HG02642 (cell line): ENCODE measurements at regions not wholly inside any gene's neighbourhood (a gene's known extent, or its start where the extent isn't known, plus 50 kb on each side); places are given as distances from the start of the nearest gene placed in this dataset.

ENCODE experiments used
- ATAC-seq: cut with Tn5 transposase; IDR thresholded peaks from one replicate; pipeline ENCODE4 v1.9.1; 2021; ENCODE audit warnings: mild to moderate bottlenecking; ENCODE audit not compliant: unreplicated experiment, poor library complexity

DNA sequence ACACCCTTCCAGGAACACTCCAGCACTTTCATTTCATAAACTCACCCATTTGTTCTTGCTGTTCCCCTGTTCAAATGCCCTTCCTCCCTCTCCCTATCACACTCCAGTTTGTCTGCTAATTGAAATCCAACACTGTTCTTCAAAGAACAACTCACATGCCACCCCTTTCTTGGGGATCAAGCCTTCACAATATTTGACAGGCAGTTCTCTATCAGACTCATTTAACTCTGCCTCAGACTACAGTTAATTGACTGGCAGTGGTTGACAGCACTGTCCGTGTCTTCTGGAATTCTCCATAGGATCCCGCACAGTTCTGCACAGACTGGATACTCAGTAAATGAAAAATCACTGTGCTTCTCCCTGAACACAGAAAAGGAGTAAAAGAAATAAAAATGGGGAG lies 87.8 kb downstream of the PMP22 start:
- ATAC-seq = no peak

DNA sequence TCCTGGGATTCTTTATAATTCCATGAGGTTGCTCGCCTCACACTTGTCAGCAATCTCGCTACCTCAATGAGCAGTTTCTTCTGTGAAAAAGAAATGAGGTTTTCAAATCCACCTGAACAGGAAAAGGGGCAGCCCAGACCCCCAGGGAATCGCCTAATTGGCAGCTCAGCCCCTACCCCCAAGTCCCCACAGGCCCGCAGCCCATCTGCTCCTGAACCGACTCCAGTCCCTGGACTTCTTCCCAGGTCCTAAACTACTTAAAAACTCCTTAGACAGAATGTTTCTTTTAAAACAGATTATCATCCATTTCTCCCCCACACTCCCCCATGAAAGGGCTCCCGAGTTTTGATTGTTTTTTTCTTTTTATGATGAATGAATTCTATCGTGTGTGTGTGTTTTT lies 89.8 kb downstream of the PMP22 start:
- ATAC-seq = no peak

DNA sequence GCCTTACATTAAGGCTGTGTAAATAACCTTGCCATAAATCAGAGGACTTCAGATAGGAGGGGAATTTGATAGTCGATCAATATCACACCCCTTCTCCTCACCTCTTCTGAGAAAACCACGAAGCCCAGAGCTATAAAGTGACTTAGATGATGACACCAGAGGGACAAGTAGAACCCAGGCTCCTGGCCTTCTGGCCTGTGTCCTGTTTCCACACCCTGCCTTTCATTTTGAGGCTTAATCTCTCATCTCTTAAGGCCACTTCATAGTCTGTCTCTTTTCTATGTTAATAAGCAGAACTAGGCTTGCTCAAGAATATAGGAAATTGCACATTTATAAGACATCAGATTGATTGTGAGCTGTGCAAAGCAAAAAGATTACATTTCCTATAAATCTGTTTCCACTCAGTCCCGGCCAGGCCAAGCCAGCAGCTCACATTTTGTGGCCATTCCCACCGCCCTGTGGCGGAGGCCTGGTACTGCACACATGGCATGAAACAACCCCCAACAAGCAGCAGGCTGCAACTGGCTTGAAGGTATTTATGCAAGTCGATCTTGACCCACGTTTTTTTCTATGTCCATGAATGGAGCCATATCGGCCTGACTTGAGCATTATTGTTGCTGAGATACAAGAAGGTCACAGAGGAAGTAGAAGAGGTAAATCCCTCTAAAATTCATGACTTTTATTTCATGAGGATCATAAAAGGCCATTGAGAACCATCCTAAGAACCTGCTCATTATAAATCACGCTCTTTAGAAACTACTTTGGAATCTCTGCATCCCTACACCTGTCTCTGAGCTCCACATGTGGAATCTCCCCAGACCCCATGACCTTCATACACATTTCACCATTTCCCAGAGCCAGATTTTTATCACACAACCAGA lies 93.7 kb downstream of the PMP22 start:
- peak; percentile 66 for ATAC-seq

DNA sequence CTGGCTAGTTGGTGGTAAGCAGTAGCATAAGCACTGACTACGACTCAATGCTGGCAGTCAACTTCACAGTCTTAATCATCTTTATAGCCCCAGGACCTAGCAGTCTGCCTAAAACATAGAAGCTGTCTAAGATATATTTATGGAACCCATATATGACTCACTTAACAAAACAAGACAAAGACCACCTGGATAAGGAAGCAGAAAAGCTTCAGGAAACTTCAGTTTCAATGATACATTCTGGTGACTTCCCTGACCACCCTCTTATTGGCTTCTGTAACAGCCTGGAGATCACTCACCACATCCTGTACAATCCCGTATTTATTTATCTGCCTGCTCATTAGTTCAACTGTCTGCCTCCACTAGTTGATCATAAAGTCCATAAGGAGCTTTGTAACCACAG lies 95.5 kb downstream of the PMP22 start:
- no peak for ATAC-seq

DNA sequence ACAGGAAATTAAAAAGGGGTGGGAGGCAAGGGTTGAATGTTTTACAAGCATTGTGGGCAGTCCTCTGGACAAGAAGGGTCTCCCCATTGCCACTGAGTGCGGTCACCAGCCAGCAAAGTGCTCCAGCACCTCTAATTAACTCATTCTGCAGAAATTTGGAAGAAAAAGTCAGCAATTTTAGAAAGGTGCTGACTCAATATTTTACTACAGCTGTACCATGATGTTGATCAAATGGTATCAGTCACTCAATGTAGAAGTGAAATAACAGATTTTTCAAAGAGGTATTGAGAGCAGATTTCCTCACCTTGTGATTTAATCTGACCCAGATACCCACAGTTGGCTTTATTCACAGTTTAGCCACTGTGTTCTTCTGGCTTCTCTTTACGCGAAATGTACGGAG lies 96.7 kb downstream of the PMP22 start:
- no peak for ATAC-seq

DNA sequence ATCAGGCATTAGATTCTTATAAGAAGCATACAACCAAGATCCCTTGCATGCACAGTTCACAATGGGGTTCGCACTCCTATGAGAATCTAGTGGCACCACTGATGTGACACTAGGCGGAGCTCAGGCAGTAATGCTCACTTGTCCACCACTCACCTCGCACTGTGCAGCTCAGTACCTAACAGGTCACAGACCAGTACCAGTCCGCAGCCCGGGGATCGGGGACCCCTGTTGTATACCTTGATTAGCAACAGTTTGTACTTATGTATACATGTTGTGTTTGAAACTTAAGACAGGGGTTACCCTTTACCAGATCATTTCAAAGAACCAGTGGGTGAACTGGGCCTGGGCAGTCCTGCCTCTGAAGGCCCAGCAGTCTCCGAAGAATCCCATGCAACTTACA lies 103.7 kb downstream of the PMP22 start:
- ATAC-seq = no peak

DNA sequence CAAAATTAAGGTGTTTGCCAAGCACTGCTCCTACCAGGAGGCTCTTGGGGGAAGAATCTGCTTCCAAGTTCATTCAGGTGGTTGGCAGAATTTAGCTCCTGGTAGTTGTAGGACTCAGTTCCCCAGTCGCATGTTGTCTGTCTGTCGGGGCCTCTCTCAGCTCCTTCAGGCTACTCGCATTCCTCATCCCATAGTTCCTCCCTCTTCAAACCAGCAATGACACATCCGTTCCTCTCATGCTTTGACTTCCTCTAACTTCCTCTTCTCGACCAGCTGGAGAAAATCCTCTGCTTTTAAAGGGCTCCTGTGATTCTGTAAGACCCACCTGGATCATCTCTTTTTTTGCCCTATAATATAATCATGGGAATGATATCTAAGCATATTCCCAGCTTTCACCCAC lies 108.1 kb downstream of the PMP22 start:
- no peak for ATAC-seq

DNA sequence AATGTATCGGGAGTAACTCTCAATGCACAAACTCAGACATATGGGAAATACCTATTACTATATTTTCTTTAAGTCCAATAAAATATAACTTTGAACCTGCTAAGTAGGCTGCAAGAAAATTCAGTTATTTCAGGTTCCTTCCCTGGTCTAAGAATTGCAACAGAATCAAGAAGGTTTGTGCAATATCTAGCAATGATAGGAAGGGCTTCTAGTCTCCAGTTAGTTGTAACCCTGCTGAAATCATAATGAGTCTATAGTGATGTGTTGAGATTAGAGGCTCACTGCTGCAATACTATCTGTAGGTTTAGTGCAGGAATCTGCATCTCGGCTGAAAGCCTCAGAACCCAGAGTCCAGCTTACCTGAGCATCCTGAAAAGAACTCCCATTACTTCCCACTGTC lies 110.5 kb downstream of the PMP22 start:
- ATAC-seq = no peak

DNA sequence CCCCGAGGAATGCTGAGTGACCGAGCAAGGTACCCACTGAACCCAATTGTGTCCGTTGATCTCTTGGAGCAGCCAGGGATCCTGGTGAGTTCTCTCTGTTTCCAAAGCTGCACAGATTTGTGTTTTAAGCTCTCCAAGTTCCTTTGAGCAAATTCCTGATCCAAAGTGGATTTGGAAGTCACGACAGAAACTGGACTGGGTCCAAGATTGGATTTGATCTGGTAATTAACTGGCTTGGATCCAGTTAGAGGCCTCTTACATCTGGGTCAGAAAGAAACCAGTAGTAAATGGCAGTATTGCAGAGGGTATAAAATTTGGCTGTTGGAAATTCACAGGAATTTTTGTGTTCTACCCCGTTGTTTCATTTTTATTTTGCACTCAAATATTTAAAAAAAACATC lies 119.5 kb downstream of the PMP22 start:
- ATAC-seq = no peak

DNA sequence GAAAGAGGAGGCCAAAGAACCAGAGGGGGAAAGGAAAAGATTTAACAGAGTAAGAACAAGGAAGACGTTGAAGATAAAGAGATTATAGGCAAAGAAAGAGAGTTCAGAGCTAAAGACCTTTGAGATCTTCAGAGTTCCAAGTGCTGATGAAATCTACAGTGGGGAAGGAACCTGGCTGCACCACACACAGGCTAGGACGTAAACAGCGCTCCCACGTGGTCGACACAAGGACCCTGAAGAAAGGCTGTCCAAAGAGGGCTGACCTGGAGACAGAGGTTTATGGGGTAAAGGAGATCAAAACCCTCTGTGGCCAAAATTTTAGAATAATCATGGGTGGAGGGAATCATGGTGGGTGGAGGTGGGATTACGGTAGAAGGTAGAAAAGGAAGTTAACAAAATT lies 121.6 kb downstream of the PMP22 start:
- ATAC-seq = no peak

DNA sequence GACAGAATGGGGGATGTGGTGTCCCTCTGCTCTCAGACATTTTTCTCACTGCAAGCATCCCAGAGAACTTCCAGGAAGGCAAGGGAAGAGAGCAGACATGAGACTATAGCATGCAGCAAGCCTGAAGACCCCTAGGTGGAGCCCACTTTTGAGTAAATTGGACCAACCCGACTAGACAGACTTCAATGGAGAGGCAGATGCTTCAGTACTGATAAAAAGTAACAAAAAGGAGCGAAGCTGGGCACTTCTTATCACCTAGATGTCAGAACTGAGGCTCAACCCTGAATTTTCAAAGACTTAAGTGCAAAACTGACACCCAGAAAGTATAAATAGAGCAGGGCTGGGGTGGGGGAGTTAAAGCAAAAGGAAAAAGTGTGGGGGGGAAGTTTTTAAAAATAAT lies 130.8 kb downstream of the PMP22 start:
- ATAC-seq = no peak

DNA sequence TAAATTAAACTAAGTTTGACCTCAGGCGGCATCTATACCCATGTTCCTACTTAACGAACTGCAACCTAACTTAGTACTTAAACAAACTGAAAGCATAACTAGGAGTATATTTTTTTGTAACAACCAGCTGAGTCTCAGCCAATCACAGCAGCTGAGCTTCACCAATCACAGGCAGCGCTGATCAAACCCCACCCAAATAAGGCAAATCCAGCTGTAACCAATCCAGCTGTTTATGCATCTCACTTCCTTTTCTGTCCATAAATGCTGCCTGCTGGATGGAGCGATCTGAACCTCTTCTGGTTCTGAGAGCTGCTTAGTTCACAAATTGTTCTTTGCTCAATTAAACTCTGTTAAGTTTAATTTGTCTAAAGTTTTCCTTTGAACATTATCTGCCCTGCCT lies 131.3 kb downstream of the PMP22 start:
- ATAC-seq = no peak

DNA sequence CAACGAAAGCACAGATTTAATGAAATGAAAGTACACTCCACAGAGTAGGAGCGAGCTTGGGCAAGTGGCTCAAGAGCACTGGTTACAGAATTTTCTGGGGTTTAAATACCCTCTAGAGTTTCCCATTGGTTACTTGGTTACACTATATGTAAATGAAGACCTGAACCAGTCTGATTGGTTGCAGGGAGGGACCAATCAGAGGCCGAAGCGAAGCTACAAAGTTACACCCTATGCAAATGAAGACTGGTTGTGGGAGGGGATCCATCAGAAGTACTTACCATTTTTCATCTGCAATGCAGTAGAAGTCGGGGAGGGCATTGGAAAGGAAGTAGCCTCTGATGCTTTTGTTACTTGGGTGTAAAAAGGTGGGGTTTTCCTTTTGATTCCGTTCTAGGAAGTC lies 132.0 kb downstream of the PMP22 start:
- ATAC-seq = no peak

DNA sequence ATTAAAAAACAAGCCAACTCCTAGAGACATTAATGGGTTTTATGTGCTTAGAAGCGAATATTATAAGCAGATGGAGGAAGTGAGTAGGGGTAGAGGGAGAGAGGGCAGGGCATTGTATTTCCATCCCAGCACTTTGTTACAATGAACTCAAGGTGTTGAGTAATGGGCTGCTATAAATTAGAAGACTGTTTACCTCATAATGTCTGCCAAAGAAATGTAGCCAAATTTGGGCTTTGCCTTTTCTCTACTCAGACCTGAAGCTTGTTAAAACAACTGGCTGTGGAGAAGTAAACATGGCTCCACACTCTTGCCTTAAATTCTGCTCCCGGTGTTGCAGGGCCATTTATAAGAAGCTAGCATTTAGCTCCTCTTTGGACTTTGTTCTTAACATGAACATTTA lies 134.7 kb downstream of the PMP22 start:
- no peak for ATAC-seq

DNA sequence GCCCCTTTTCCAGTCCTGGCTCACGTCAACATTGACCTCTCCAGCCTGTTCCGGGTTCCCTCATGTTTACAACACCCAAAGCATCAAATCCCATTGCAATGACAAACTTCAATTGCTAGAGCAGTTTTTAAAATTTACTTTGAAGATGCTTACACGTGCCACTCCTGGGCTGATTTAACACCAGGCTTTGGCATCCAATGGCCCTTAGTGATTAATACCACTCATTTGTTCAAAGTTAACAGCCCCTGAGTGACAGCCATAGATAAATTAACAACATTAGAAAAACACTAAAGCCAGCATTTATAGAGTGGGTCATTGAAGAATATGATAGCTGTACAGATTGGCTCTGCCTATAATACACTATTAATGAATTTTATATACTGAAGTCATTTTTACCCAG lies 135.1 kb downstream of the PMP22 start:
- ATAC-seq = no peak

DNA sequence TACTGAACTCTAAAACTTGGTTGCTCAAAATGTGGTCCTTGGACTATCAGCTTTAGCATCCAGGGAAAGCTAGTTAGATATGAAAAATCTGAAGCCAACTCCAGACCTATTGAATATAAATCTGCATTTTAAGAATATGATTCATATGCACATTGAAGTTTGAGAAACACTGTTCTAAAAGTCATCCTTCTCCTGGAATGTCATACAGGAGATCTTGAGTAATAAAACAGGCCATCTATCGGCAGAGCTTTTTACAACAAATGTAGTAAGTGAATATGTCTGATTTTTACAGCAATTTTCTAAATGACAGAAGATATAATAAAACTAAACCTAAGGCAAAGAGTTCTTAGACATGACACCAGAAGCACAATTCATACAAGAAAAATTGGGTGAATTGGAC lies 140.4 kb downstream of the PMP22 start:
- no peak for ATAC-seq

DNA sequence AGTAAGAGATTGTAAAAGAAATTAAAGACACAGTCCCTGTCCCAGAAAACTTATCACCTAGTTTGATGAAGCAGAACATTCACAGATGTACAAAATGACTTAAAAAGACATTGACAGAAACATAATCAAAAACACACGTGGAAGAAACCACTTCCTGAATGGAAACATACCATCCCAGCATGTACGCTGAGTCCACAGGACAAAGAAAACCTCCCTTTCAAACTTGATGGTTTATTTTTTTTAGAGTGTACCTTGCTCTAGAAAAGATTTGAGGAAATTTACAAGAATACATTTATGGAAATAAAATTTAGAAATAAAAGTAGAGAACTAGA lies 140.9 kb downstream of the PMP22 start:
- no peak for ATAC-seq

DNA sequence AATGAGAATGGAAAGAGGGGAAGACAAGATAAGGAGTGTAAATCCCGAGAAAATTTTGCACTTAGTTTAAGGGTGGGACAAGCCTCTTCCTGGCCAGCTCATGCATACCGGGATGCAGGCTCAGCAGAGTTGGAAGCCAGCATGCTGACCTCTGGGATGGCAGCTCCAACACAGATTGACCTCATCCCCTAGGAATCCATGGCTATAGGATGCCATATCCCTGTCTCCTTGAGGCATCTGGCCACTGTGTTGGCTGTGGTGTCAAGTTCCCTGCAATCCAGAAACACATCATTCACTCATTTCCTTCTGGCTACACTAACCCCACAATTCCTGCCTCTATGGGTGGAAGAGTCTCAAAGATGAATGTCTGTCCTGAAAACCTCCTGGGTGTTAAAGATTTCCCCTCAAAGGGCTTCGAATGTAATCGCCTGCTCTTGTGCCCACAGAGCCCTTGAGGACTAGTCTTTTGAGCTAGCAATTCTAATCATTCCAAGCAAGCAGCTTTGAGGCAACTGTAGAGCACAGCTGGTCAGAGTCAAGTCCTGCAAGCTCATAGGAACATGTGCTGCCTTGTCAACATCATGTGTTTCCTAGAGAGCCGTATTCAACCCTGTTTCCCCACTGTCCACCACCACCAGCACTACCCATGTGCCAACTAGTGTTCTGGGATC lies 141.4 kb downstream of the PMP22 start:
- ATAC-seq = no peak

DNA sequence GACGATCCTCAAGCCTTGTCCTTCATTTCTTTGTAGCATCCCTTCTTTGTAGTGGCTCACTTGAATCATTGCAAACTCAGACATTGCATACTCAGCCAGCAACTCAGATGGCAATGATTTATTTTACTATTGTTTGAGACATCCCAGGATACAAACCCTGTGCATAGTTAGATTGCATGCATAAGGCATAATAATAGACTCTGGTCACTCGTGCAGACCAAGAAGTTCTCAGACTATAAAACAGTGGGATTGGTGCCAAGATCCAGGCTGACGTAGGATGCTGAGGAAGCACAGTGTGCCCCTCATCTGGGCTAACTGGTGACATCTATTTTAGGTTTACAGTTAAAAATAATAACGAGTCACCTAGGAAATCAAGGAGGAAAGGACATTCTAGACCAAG lies 142.3 kb downstream of the PMP22 start:
- ATAC-seq = no peak

DNA sequence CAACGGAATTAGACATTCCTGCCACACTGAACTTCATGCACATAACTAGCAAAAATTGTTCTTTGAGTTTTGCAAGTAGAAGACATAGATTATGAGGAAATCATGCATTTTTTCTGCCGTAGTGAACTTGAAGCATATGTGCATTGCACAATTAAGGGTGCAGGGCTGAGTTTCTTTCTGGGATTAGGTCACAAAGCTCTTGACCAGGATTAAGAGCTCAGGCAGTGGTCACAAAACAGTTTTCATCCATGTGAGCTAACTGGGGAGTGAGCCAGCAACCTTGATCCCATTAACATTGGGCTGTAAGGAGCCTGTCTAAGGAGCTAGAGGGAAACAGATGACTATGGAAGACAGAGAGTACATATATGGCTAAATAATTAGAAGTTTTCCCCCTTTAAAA lies 143.7 kb downstream of the PMP22 start:
- ATAC-seq = no peak

DNA sequence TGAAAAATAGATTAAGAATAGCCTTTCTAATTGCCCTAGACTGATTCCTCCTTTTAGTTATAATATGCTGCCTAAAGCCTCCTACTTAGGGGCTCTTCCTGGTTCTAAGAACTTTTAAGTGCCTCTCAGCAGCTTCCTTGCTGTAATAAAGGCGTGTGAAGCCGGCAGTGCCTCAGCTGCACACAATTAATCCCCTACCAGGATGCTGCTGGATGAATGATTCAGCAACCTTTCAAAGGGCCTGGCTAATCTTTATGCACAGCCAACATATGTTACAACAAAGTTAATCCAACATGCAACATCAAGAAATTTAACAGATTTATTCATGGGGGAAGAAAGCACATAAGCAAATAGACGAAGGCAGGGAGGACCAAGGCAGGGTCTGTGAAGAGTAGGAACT lies 145.2 kb downstream of the PMP22 start:
- ATAC-seq = no peak

DNA sequence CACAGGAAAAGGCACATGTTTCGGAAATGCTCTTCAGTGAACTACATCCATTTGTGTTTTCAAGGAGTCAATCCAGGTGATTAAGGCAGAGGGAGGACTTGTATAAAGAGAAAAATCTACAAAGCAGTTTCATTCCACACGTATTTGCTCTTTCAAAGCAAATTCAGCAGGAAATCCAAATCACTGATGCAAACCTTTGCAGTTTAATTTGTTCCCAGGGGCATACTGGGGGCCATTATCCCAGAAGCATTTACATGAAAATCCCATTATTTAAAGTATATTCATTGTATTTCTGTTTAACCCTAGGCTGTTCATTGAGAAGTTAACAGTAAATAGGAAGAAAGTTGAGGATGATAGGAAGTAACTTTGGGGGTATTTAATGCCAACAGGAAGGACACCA lies 147.9 kb downstream of the PMP22 start:
- ATAC-seq = no peak
